ENCODE measurements at regions not wholly inside any gene's neighbourhood (a gene's known extent, or its start where the extent isn't known, plus 50 kb on each side); places are given as distances from the start of the nearest gene placed in this dataset.

DNA sequence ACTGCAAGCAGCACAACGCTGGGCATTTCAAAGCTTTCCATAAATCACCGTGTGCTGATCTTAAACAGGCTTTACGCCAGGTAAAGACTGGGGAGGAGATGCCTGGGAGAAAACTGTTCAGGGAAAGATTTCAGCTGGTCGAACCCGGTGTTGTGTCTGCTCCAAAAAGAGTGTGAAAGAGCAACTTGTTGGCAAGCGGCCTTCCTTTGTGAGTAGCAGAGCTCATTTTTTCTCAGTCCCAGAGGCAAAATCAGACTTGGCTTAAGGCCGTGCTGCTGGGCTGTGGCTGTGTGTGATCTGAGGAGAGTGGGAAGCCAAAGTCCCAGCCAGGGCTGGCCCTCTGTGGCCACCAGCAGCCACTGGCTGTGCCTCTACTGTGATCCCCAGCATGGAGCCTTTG is 75.7 kb upstream of the E2F8 start:
- TF ChIP-seq, protein P1, sequence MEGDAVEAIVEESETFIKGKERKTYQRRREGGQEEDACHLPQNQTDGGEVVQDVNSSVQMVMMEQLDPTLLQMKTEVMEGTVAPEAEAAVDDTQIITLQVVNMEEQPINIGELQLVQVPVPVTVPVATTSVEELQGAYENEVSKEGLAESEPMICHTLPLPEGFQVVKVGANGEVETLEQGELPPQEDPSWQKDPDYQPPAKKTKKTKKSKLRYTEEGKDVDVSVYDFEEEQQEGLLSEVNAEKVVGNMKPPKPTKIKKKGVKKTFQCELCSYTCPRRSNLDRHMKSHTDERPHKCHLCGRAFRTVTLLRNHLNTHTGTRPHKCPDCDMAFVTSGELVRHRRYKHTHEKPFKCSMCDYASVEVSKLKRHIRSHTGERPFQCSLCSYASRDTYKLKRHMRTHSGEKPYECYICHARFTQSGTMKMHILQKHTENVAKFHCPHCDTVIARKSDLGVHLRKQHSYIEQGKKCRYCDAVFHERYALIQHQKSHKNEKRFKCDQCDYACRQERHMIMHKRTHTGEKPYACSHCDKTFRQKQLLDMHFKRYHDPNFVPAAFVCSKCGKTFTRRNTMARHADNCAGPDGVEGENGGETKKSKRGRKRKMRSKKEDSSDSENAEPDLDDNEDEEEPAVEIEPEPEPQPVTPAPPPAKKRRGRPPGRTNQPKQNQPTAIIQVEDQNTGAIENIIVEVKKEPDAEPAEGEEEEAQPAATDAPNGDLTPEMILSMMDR (IDR thresholded peaks at IDR 0.05), result no peak
- TF ChIP-seq SIN3A (IDR thresholded peaks at IDR 0.05; ENCODE audit: borderline replicate concordance, insufficient read depth, low read depth, low read length), result no peak
